ENCODE measurements at regions not wholly inside any gene's neighbourhood (a gene's known extent, or its start where the extent isn't known, plus 50 kb on each side); places are given as distances from the start of the nearest gene placed in this dataset.

DNA sequence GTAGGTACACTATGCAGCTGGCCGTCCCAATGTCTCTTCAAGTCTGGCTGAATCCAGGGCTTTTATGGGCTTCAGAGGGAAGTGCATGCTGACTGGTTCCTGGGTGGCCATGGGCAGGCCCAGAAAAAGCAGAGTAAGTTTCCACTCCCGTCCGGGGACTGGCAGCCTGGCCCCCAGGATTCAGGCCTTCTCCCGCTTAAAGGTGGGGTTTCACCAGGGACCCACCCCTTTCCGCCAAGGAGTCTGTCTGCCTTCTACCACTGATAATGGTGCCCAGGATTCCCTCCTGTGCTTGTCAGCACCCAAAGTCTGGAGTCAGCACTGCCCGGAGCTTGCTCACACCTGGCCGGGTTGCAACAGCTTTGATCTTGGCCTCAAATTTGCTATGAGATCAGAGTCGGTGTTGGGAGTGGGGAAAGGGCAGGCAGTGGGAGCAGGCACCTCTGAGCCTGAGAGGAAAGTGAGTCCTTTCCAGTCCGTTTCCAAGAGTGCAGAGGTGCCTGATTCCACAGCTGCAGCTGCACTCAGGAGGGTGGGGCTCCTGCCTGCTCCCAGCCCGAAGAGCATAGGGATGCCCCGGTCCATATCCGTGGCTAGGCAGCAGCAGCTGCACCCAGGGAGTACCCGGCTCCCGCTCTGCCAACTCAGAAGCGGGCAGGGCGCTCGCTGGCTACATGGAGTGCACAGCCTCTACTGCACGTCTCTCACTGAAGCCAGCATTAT, 1344.3 kb upstream of the ADGRL3 start:
- in situ Hi-C loops (cut with MboI), result no loop called here
- DNase-seq, result no peak
- TF ChIP-seq EZH2 (IDR thresholded peaks at IDR 0.05; ENCODE audit: insufficient read depth, poor library complexity, severe bottlenecking), result no peak
- TF ChIP-seq EZH2phosphoT487 (IDR thresholded peaks at IDR 0.05; ENCODE audit: insufficient read depth, low read depth), result no peak
- no peaks in the 10 kb centered on the region; the same call in 1 of the 2 replicates for H4K20me1 ChIP-seq (ENCODE audit: insufficient read depth)
- no peaks in the 10 kb centered on the region for H3K36me3 ChIP-seq (ENCODE audit: low read depth)
- H3K4me3 ChIP-seq, result no peak overlapping the region
- WGBS, 2 experiments (ENCODE audit: low coverage in 1 of 2, low lambda C conversion rate in 2 of 2, missing lambda C conversion rate in 2 of 2), result 36 to 39% methylated on average over 18 of the region's 18 CpGs
- no peaks in the 10 kb centered on the region for H3K79me2 ChIP-seq (ENCODE audit: insufficient read depth)
- no peak overlapping the region for H3K4me2 ChIP-seq (ENCODE audit: unreplicated experiment)
- H3K4me1 ChIP-seq (ENCODE audit: insufficient read depth), result no peaks in the 10 kb centered on the region
- H2AFZ ChIP-seq, result no peak overlapping the region
- no peaks in the 10 kb centered on the region for H3F3A ChIP-seq (ENCODE audit: insufficient read depth)
- no peaks in the 10 kb centered on the region for H3K9me2 ChIP-seq (ENCODE audit: insufficient read depth)
- peaks cover 8% of the 10 kb centered on the region for H3K9me3 ChIP-seq (ENCODE audit: low read depth)
- H3K9ac ChIP-seq, result no peak overlapping the region
- H3K27ac ChIP-seq, result no peak overlapping the region
- no peaks in the 10 kb centered on the region for H3K27me3 ChIP-seq (replicated peaks; ENCODE audit: insufficient read depth)

DNA sequence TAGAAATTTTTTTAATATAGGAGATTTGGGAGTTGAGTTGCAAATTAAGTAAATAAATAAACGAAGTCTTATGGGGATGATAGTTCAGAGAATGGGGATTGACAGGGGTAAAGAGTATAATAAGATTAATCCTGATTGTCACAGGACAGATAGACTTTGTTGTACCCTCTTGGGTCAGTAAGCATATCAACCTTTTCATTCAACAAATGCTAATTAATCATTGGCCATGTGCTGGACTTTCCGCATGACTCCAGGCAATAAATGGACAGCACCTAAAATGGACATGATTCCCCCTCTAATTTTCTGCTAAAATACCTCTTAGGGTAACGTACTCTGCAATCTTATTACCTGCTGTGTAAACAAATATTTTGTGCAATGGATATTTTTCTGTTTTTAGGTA, 1331.1 kb upstream of the ADGRL3 start:
- Histone ChIP-seq H3K9ac (no peak overlapping the region), H3K9me3 (ENCODE audit: low read depth) (no peaks in the 10 kb centered on the region), H3K27me3 (replicated peaks; ENCODE audit: insufficient read depth) (no peaks in the 10 kb centered on the region), H4K20me1 (ENCODE audit: insufficient read depth) (no peaks in the 10 kb centered on the region), H2AFZ (no peak overlapping the region), H3K79me2 (ENCODE audit: insufficient read depth) (no peaks in the 10 kb centered on the region), H3K27ac (no peak overlapping the region), H3K4me1 (ENCODE audit: insufficient read depth) (no peaks in the 10 kb centered on the region), H3K4me2 (ENCODE audit: unreplicated experiment) (no peak overlapping the region), H3K9me2 (ENCODE audit: insufficient read depth) (no peaks in the 10 kb centered on the region), H3F3A (ENCODE audit: insufficient read depth) (no peaks in the 10 kb centered on the region), H3K4me3 (no peak overlapping the region), H3K36me3 (ENCODE audit: low read depth) (no peaks in the 10 kb centered on the region)
- DNase-seq, result no peak
- in situ Hi-C loops (cut with MboI), result no loop called here
- 24 to 32% methylated on average over 3 of the region's 3 CpGs for WGBS, 2 experiments (ENCODE audit: low coverage in 1 of 2, low lambda C conversion rate in 2 of 2, missing lambda C conversion rate in 2 of 2)
- TF ChIP-seq EZH2 (IDR thresholded peaks at IDR 0.05; ENCODE audit: insufficient read depth, poor library complexity, severe bottlenecking) (no peak), EZH2phosphoT487 (IDR thresholded peaks at IDR 0.05; ENCODE audit: insufficient read depth, low read depth) (no peak)

DNA sequence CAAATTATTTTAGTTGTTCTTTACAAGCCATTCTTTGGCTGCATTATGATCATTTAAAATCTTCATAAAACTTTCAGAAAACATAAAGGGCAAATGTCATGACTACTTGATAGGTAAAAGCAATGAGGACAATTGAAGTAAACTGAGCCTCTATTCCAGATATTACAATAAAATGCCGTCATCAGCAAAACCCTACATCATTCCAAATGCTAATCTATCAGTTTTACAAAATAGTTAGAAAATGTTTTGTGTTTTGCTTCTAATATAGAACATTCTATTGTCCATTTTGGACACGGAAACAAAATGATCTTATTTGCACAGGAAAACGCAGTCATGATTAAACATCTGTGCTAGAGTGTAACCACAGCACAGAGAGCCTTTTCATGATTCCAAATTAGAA, 1330.6 kb upstream of the ADGRL3 start:
- Histone ChIP-seq H3K9ac (no peak overlapping the region), H3K9me3 (ENCODE audit: low read depth) (no peaks in the 10 kb centered on the region), H3F3A (ENCODE audit: insufficient read depth) (no peaks in the 10 kb centered on the region), H3K4me3 (no peak overlapping the region), H3K4me1 (ENCODE audit: insufficient read depth) (no peaks in the 10 kb centered on the region), H4K20me1 (ENCODE audit: insufficient read depth) (no peaks in the 10 kb centered on the region), H3K9me2 (ENCODE audit: insufficient read depth) (no peaks in the 10 kb centered on the region), H2AFZ (no peak overlapping the region), H3K4me2 (ENCODE audit: unreplicated experiment) (no peak overlapping the region), H3K27me3 (replicated peaks; ENCODE audit: insufficient read depth) (no peaks in the 10 kb centered on the region), H3K79me2 (ENCODE audit: insufficient read depth) (no peaks in the 10 kb centered on the region), H3K36me3 (ENCODE audit: low read depth) (no peaks in the 10 kb centered on the region), H3K27ac (no peak overlapping the region)
- 18 to 22% methylated on average over 3 of the region's 3 CpGs for WGBS, 2 experiments (ENCODE audit: low coverage in 1 of 2, low lambda C conversion rate in 2 of 2, missing lambda C conversion rate in 2 of 2)
- TF ChIP-seq EZH2 (IDR thresholded peaks at IDR 0.05; ENCODE audit: insufficient read depth, poor library complexity, severe bottlenecking), result no peak
- DNase-seq, result no peak
- in situ Hi-C loops (cut with MboI), result no loop called here

DNA sequence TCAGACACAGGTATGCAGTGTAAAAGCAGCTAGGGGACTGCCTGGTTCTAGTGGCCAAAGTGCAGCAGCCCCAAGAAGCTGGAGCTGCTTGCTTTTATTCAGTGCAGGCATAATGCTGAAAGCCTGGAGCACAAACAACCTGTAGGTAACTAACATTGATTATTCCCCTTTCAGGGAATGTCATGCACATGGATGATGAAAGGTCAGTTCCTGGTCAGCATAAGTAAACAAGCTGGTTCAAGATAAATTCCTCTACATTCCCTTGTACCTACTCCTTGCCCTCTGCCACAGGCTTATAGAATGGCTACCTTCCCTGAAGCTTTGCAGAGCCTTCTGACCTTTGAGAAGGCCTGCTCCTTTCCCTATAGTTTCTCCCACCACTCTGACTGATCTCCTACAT, 1318.5 kb upstream of the ADGRL3 start:
- no peaks in the 10 kb centered on the region for H4K20me1 ChIP-seq (ENCODE audit: insufficient read depth)
- H3K27ac ChIP-seq, result no peak overlapping the region
- H3K4me2 ChIP-seq (ENCODE audit: unreplicated experiment), result no peak overlapping the region
- H3K9me3 ChIP-seq (ENCODE audit: low read depth), result no peaks in the 10 kb centered on the region
- no peak overlapping the region for H2AFZ ChIP-seq
- H3K79me2 ChIP-seq (ENCODE audit: insufficient read depth), result no peaks in the 10 kb centered on the region
- no peaks in the 10 kb centered on the region for H3F3A ChIP-seq (ENCODE audit: insufficient read depth)
- in situ Hi-C loops (cut with MboI), result no loop called here
- H3K36me3 ChIP-seq (ENCODE audit: low read depth), result no peaks in the 10 kb centered on the region
- H3K27me3 ChIP-seq (replicated peaks; ENCODE audit: insufficient read depth), result no peaks in the 10 kb centered on the region
- TF ChIP-seq EZH2phosphoT487 (IDR thresholded peaks at IDR 0.05; ENCODE audit: insufficient read depth, low read depth) (no peak), EZH2 (IDR thresholded peaks at IDR 0.05; ENCODE audit: insufficient read depth, poor library complexity, severe bottlenecking) (no peak)
- no peaks in the 10 kb centered on the region for H3K4me1 ChIP-seq (ENCODE audit: insufficient read depth)
- no peaks in the 10 kb centered on the region for H3K9me2 ChIP-seq (ENCODE audit: insufficient read depth)
- H3K9ac ChIP-seq, result no peak overlapping the region
- no peak for DNase-seq
- no peak overlapping the region for H3K4me3 ChIP-seq

DNA sequence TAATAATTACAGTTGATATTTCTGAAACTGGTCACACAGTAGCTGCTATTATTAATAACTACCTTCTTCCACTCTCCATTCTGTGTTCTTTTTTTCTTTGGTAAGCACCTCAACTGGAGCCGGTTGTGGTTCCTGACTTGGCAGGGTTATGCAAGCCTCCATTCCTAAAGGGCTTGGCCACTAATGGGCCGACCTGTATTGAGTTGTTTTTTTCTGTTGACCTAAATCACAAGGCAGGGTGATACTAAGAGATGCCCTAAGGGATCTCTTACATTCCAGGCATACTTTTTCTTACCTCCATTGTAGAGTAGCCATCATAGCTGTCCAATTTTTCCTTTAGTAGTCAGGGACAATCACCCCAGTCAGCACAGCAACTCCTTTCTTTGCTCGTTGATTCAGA, 1295.8 kb upstream of the ADGRL3 start:
- H3K27me3 ChIP-seq (replicated peaks; ENCODE audit: insufficient read depth), result no peaks in the 10 kb centered on the region
- H3K4me2 ChIP-seq (ENCODE audit: unreplicated experiment), result no peak overlapping the region
- no peak overlapping the region for H3K4me3 ChIP-seq
- H4K20me1 ChIP-seq (ENCODE audit: insufficient read depth), result no peaks in the 10 kb centered on the region
- no peak overlapping the region for H3K27ac ChIP-seq
- no peaks in the 10 kb centered on the region for H3K79me2 ChIP-seq (ENCODE audit: insufficient read depth)
- no peaks in the 10 kb centered on the region for H3K36me3 ChIP-seq (ENCODE audit: low read depth)
- no peaks in the 10 kb centered on the region for H3K9me2 ChIP-seq (ENCODE audit: insufficient read depth)
- H2AFZ ChIP-seq, result no peak overlapping the region
- H3F3A ChIP-seq (ENCODE audit: insufficient read depth), result no peaks in the 10 kb centered on the region
- no peak for TF ChIP-seq EZH2phosphoT487 (IDR thresholded peaks at IDR 0.05; ENCODE audit: insufficient read depth, low read depth)
- no peak for TF ChIP-seq EZH2 (IDR thresholded peaks at IDR 0.05; ENCODE audit: insufficient read depth, poor library complexity, severe bottlenecking)
- no peak overlapping the region for H3K9ac ChIP-seq
- no peaks in the 10 kb centered on the region for H3K4me1 ChIP-seq (ENCODE audit: insufficient read depth)
- WGBS, 2 experiments (ENCODE audit: low coverage in 1 of 2, low lambda C conversion rate in 2 of 2, missing lambda C conversion rate in 2 of 2), result 17% methylated on average over 3 of the region's 3 CpGs
- DNase-seq, result no peak
- in situ Hi-C loops (cut with MboI), result no loop called here
- H3K9me3 ChIP-seq (ENCODE audit: low read depth), result no peaks in the 10 kb centered on the region

All from GM23248 (cell line).